Dermis microvascular lymphatic vessel endothelial cell (primary cell): ENCODE measurements at regions not wholly inside any gene's neighbourhood (a gene's known extent, or its start where the extent isn't known, plus 50 kb on each side); places are given as distances from the start of the nearest gene placed in this dataset.

Source experiments
- DNase-seq, 2 donors: peaks; one replicate each; pipeline versions ENCODE4 v3.0.0 to v3.0.0-alpha.2; 2010; ENCODE audit warnings: low read depth in 2 of 2

DNA sequence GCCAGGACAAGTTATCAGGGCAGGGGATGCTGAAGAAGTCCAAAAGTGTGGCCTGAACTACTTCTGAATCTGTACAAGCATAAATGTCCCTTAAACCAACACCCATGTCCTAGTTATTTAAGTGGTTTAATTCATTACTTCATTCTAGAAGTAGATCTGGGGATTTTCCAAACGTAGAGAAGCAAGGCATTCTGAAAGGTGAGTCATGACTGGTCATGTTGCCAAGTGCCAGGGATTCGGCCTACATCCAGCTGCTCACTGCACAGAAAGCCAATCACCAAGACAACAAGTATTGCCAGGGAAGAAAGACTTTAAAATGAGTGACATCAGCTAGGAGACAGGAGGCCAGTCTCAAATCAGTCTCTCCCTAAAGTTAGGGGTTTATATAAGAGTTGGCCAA is 396.6 kb downstream of the GABRB3 start:
- DNase-seq = no peak

DNA sequence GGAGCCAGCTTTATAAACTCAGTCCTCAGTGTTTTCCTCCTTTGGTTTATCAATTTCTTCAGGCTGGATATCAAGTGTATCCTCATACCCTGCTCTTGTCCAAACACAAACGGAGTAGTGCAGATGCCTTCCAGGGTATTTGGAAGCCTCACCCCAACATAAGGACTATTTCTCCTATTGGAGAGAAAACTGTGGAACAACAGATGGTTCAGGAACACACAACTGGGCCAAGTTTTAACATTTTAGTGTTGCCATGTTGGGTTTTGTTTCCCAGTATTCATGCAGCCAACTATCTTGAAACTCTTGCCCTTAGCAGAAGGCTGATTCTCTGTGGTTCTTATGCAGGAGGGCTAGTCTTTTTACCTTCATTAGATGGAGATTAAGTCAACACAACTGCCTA is 398.1 kb downstream of the GABRB3 start:
- DNase-seq = no peak

DNA sequence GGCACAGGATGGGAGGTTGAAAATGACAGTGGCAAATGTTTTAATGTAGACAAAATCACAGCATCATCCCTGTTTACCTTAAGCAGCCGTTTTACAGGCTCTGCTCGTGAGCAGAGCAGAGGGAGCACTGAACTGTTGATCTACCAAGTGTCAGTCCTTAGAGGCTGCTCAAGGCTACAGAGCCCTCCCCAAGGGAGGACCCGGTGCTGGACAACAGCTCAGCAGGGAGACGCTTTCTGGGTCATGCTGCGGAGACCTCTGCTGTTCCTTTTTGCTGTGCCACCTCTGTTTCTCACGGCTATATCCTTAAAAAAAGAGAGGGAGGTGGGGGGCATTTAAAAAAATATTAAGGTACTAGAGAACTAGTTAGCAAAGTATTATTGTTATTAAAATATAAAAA is 400.2 kb downstream of the GABRB3 start:
- no peak for DNase-seq

DNA sequence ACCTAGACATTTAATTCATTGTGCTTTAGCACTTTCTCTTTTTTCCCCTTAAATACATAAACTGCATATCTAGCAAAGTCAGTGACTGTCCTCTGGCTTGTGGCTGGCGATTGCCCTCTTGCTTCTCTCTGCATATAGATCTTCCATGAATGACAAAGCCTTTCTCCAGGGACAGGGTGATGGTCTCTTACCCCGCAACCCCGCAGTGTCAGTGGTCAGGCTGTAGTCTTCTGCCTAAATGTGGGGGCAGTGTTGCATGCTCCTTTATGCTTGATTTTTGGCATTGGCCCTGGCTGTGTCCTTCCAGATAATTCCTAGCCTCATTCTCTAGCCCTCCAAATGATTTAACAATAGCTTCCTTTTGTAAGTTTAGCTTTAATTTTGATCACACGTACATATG is 407.8 kb downstream of the GABRB3 start:
- no peak for DNase-seq

DNA sequence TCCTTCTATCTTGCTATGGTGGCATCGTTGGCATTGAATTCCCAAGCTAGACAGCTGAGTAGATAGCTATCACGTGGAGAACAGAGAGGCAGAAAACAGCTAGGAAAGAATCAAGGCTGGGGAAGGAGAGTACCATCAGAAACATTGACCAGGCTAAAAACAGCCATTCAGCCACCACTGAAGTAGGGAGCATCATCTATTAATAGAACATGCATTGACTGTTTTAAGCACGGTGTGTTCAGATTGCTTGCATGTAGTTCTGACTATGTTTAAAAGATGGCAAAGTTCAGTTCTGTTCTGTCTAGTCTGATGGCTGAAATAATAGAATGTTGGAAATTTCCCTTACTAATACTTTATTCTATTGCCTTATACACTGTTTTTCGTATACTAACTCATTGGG is 413.0 kb downstream of the GABRB3 start:
- DNase-seq = no peak

DNA sequence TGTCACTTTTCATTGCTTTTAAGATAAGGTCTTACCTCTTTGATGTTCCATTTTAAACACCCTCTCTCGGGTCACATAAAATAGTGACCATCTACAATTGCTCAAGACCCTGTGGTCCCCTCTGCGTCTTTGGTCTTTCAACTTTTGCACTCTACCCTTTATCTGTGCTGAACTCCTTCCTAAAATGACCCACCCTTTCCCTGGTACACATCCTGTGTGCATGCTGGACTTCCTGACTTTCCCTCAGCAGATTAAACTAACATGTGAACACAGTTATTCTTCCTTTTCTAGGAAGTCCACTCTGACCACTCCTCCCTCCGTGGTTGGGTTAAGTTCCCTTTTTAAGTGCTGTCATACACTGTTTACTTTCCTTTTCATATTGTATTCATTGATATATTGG is 414.2 kb downstream of the GABRB3 start:
- no peak for DNase-seq

DNA sequence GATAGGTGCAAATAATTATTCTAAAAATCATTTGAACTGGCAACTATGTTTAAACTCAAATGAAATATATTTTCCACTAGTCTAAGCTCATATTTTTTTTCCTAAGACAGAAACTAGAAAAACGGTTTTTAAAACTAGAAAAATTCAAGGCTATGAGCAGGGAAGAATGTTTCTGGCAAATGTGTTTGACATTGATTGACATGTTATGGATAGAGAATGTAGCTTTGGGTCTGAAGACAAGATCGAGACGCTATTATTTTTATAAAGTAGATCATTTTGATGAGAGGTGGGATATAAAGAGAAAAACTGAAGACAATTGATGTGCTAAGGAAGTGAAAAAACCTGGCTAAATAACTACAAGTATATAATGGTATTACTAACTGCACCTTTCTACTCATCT is 415.2 kb downstream of the GABRB3 start:
- DNase-seq = no peak

DNA sequence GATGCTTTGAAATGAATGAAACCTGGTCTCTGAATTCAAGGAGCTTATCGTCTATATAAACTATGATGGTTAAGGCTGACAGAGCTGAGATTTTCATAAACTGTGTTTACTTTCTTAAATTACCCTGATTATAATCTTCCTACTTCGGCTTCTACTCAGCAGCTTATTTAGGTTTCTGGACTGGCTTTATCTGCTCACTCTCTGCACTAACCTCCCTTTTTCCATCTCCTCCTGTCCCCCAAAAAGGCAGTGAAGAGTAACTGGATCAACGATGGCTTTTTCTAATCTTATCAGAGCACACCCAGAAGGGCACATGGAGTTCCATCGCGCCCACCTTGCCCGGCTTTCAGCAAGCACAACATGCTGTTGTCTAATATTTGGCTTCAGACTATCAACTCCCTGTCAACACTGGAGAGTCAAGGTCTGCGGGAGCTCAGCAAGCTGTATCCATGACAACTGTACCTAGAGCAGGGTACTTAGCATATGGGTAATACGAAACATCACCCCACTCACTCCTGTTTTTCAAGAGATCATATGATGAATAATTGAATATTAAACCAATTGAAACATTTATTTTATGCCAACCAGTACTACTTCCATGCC is 417.3 kb downstream of the GABRB3 start:
- no peak for DNase-seq

DNA sequence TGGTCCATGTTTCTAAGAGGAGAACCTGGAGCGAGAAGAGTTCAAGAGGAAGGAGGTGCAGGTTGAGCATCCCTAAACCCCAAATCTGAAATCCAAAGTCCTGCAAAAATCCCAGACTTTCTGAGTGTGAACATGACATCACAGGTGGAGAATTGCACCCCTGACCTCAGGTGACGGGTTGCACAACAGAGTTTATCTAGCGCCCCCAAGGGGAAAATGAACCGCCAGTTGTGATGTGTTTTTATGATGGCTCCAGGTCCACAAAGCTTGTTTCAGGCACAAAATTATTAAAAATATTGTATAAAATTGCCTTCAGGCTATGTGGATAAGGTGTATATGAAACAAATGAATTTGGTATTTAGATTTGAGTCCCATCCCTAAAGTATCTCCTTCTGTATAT is 420.0 kb downstream of the GABRB3 start:
- no peak for DNase-seq

DNA sequence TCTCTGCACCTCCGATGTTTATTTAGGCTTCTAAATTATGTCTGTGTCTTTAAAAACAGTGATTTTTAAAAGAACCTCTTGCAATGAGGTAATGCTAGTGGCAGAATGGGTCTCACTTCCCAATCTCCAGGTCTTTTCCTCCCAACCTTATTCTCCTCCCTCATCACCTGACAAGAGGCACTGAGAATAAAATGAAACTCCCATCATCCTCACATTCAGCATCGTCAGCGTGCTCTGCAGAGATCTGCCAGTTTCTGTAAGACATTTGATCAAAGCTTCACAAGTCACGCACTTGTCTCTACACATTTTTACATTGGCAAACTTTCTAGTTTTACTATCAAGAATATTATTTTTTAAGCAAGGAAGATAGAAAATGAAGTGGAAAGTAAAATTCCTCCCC is 420.5 kb downstream of the GABRB3 start:
- DNase-seq = no peak

DNA sequence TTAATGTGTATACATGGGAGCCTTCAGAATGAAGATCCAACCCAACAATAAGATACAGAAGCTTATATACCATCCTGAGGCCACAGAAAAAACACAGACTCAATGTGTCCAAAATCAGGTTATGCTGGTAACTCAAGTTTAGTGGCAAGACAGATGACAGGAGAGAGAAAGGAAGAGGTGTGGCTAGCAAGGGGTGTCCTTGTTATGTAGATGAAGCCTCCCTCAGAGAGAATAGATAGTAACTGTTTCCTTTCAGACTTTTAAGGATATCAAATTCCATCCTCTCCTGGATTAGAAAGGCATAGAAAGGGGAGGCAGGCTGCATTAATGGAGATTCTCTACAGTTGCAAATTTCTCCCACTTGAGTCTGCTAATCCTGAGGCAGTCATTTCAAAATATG is 447.4 kb downstream of the GABRB3 start:
- DNase-seq = no peak

DNA sequence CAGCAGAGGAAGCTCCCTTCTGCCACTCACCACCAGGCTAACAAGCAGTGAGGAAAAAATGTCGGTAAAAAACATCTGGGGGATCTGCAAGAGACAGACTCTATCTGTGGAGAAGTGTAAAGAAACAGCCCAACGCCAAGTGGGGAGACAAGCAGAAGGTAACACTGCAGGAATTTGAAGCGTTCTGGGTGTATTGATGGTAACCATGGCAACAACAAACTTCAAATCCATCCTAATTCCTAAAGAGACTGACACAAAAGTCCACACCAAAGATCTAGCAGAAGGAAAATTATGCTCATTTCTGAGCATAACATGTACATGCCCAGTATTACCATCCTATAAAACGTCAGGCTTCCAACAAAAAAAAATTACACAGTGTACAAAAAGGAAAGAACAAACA is 449.3 kb downstream of the GABRB3 start:
- DNase-seq = no peak

DNA sequence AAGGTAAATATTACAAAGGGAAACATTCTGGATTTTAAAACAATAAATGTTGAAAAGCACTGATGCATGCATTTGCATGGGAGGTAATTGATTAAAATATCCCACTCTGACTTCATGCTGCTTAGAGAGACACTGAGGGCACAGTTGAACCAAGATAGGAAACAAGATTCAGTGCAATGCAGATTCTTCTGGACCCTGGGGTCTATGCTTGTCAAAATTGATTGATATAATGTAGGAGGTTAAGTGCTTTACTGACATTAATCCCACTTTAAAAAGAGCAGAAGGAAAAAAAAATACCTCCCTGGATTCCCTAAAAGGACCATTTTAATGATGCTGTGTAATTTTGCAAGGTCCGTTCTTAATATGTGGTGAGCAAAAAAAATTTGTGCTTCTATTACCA is 454.2 kb downstream of the GABRB3 start:
- no peak for DNase-seq

DNA sequence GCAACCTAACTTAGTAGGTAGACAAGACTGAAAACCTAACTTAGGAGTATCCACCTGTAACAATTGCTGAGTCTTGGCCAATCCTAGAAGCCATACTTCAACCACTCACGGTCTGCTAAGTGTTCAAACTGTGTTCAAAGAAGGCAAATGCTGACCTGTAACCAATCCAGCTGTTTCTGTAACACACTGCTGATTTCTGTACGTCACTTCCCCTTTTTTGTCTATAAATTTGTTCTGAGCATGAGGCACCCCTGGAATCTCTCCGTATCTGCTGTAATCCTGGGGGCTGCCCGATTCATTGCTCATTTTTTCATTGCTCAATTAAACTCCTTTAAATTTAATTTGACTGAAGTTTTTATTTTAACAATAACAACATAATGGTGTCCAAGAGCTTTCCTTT is 451.4 kb upstream of the ATP10A start:
- no peak for DNase-seq

DNA sequence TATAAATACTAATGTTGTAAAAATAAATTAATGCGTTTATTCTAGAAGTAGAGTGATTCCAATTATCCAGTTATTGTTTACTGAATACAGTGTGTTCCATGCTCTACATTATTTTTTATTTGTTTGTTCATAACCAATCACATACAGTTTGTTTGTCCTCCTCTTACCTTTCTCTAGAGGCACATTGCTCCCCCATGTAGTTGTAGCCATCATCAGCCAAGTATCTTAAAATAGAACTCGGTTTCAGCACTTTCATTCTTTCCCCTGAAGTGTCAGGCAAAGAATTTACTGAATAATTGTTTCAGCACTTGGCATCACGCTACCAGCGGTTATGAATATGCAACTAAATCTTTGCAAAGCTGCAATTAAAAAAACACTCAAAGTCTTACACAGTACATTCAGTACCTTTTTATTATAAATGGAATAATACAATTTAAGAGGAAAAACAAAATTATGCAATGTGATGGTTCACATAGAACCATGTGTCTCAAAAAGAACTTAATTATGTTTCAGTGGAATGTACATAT is 448.6 kb upstream of the ATP10A start:
- DNase-seq = no peak

DNA sequence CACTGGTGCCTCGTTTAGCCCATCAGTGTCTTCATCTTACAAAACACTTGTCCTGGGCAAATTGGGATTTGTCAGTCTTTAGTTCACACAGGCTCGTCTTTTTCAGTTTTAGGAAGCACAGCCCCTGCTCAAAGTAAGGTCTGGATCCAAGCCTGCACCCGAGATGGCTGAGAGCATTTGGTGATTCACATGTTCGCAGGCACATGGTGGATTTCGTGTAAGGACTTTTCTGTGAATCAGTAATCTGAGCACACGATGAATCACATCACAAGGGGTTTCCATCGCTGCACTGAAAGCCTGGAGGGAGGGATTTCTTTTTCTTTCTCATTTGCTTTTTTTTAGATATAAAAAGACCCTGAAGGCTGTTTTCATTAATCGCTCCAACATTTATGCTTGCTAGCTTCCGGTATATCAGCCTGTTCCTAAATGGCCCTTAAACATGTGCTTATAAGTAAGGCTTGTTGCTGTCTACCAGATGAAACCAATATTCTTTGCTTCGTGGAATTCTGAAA is 435.6 kb upstream of the ATP10A start:
- DNase-seq = no peak

DNA sequence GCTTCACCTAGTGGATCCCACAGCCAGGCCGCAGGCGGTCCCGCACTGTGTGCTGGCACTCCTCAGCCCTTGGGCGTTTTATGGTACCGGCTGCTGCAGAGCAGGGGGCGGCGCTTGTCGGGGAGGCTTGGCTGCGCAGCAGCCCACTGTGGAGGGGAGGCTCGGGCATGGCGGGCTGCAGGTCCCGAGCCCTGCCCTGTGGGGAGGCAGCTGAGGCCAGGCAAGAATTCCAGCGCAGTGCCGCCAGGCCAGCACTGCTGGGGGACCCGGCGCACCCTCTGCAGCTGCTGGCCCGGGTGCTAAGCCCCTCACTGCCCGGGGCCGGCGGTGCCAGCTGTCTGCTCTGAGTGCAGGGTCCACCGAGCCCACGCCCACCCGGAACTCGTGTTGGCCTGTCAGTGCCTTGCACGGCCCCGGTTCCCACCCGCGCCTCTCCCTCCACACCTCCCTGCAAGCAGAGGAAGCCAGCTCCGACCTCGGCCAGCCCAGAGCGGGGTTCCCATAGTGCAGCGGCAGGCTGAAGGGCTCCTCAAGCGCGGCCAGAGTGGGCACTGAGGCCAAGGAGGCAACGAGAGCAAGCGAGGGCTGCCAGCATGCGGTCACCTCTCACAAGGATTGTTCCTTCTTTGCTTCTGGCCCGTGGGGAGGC is 435.0 kb upstream of the ATP10A start:
- no peak for DNase-seq

DNA sequence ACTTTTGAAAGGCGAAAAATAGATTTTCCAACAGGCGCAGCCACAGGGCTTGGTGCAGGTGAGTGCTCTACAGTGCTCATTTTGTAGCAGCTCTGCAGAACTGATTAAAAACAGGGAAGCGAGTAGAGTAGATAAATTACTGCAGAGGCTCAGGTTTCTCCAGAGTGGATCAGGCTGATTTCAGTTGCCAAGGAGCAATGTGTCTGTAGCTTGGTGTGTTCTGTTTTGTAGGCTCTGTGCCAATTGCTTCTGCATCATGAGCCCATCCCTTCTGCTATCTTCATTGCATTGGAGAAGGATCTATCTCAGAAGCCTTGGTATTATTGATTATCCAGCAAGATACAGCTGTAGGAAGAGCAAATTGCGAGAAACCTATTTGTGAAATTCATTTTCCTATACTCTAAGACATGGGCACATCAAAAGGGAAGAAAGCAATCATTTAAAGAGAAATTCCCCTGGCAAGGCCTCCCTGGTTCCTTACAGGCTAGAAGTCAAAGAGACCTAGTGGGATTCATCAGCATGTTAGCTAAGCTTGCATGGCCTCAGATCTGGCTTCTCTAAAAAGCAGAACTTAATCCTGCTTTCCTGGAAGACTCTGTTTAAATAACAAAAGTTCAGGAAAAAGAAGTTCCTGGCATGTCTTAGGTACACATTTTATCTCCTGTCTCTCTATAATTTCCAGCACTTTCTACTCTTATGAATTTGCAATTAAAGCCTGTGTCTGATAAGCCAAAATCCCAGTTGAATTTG is 432.4 kb upstream of the ATP10A start:
- DNase-seq = no peak

DNA sequence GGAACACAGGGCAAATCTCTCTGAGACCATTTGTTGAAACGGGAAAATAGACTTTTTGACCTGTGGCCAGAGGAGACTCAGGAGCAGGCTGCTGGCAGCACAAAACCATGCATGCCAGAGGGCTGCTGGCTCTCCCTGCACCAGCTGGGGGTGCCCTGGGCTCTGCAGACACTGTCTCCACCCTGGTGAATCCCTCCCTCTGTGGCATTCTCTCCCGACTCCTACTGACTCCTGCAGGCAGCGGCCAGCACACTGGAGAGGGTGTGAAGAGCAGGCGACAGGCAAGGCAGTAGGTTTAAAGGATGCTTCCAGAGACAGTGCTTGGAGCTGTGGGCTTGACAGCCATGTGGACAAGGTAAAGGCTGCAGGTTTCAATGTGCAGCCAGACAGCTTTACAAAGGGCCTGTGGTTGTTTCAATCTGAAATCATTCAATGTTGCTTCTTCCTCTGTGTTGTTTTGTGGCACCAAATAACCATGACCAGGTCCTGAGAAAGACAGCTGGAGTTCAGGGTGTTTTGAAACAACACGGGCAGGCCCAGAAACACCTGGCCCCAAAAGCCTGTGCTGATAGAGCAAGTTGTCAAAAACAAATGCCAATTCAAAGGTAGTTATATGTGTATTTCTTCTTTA is 431.0 kb upstream of the ATP10A start:
- no peak for DNase-seq

DNA sequence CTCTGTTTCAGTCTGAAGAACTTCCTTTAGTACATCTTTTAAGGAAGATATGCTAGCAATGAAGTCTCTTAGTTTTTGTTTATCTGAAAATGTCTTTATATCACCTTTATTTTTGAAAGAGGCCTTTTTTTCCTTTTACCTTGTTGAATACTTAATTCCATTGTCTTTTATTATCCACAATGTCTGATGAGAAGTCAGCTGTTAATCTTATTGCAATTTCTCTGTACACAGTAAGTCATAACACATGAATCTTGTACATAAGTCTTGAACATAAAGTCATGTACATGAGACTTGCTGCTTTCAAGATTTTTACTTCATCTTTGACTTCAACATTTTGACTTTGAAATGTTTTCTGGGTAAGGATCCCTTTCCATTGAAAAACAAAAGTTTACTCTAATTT is 424.3 kb upstream of the ATP10A start:
- no peak for DNase-seq

DNA sequence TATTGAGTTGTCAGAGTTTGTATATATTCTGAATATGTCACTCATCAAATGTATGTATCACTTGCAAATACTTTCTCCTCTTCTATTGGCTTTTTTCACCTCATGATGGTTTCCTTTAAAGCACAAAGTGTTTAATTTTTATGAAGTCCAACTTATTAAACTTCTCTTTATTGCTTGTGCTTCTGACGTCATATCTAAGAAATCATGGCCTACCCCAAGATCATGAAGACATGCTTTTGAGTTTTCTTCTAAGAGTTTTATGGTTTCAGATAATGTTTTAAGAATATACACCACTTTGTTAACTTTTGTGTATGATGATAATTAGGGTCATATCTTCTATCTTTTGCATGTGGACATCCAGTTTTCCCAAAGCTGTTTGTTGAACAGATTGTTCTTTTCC is 417.2 kb upstream of the ATP10A start:
- DNase-seq = no peak

DNA sequence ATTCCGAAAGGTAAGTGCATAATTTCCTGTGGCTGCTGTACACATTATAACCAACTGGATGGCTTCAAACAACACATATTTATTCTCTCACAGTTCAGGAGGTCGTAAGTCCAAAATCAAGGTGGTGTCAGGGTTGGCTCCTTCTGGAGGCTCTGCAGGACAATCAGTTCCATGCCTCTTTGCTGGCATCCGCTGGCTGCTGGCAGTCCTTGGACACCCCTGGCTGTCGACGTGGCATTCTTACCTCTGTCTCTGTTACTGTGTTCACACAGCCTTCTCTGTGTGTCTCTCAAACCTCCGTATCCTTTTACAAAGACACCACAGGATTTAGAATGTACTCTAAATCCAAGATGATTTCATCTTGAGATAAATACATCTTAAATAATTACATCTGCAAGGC is 398.8 kb upstream of the ATP10A start:
- DNase-seq = no peak
